HG03196 (cell line): ENCODE measurements at regions not wholly inside any gene's neighbourhood (a gene's known extent, or its start where the extent isn't known, plus 50 kb on each side); places are given as distances from the start of the nearest gene placed in this dataset.

Source experiments
- ATAC-seq: cut with Tn5 transposase; IDR thresholded peaks from one replicate; pipeline ENCODE4 v1.9.1; 2021; ENCODE audit not compliant: unreplicated experiment

GRCh38 chr7:33841031-33841430, 64.3 kb upstream of the BMPER start:
- no peak for ATAC-seq

GRCh38 chr7:33841705-33842129, 63.6 kb upstream of the BMPER start:
- no peak for ATAC-seq

GRCh38 chr7:33842150-33842549, 63.2 kb upstream of the BMPER start:
- ATAC-seq, result no peak

GRCh38 chr7:33845991-33846509, 59.3 kb upstream of the BMPER start:
- no peak for ATAC-seq

- ATAC-seq, result no peak
Measured at GRCh38 chr7:33849004-33849403, 56.3 kb upstream of the BMPER start.

GRCh38 chr7:33849971-33850559, 55.3 kb upstream of the BMPER start:
- ATAC-seq, result no peak

GRCh38 chr7:33850768-33851167, 54.6 kb upstream of the BMPER start:
- no peak for ATAC-seq

- ATAC-seq, result no peak
Measured at GRCh38 chr7:33852838-33853237, 52.5 kb upstream of the BMPER start.

- no peak for ATAC-seq
Measured at GRCh38 chr7:33853361-33854062, 51.8 kb upstream of the BMPER start.

- ATAC-seq, result no peak
Measured at GRCh38 chr7:33854178-33854577, 51.2 kb upstream of the BMPER start.

GRCh38 chr7:33854801-33855350, 50.5 kb upstream of the BMPER start:
- ATAC-seq, result no peak
